Frontal cortex (tissue), 3 donors: ENCODE measurements at regions not wholly inside any gene's neighbourhood (a gene's known extent, or its start where the extent isn't known, plus 50 kb on each side); places are given as distances from the start of the nearest gene placed in this dataset.
"Not testable (repeated sequence)": the region's sequence is repeated elsewhere in the genome, so short reads cannot be mapped to it uniquely, and the experiment has no call there.

ENCODE experiments used
- DNase-seq, 2 donors: peaks; one replicate each; pipeline ENCODE4 v3.0.0; 2012; ENCODE audit warnings: low spot score in 2 of 2
- FAIRE-seq: peaks from 2 replicates; lab custom pipeline; 2012; peaks lifted over from hg19 to GRCh38; lab: Jason Lieb, UNC
- donor health status: control.
- donor health status: control.
- donor health status: control.

DNA sequence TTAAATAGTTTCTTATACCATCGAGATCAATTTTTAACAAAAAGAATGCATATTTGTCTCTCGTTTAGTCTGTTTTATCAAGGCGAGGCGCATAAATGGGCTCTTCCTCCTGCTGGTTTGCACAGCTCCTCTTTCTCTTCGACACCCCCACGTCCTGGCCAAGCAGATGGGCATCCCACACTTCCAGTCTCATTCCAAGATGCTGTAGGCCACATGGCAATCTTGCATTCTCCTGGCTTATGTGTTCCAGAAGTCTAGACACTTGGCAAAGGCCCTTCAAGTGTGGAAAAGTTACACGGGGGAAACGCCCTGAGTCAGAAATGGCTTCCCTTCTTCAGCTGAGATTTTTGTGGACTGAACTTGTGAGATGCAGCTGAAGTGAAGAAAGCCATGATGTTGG lies 447.1 kb downstream of the QKI start:
- DNase-seq (no peak), FAIRE-seq (no peak)

DNA sequence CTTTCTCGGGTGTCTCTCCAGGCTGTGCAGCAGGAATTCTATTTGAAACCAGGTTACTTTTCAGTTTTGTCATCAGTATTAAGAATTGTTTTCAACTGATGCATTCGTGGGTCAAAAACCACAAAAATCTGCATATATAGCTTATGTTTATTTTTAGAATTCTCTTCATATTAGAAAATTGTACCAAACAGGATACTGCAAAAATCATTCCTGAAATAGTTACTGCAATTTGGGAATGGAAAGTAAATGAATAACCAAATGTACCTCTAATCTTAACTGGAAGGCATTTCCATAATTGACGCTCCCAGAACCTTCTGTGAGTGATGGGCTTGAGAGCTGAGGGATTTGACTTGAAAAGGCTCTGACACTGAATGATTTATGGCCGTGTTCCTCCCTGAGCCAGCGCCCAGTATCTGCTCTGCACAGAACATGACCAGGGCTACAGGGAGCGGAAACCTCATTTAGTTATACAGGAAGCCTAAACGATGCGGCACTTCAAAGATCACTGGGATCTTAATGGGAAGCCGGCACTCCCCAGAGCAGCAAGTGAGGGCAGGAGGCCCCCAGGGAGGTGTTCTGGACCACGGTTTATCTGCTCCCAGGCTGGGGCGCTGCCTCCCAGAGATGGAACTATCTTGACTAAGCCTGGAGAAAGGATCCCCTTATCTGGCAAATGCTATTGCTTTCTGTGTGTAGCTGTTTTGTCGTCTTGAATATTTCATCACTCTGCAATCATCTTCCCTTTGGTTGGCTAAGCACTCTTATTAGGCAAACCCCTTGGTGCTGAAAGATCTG lies 446.0 kb downstream of the QKI start:
- DNase-seq (no peak), FAIRE-seq (no peak)

GRCh38 chr6:163858870-163859269 lies 444.4 kb downstream of the QKI start:
- not testable (repeated sequence) for DNase-seq, FAIRE-seq

DNA sequence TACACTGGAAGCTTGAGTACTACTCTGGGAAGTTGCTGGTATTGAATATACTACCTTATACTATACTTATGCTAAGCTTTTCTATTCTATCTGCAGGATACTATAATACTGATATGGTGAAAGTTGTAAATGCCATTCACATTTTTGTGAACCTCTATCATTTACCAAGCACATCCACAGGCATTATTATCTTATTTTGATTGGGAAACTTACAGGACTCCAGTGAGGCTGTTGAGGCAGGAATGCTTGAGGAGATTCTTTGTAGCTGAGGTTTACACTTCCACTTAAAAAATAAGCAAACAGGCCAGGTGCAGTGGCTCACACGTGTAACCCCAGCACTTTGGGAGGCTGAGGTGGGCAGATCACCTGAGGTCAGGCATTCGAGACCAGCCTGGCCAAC lies 442.9 kb downstream of the QKI start:
- FAIRE-seq (no peak), DNase-seq (no peak)

DNA sequence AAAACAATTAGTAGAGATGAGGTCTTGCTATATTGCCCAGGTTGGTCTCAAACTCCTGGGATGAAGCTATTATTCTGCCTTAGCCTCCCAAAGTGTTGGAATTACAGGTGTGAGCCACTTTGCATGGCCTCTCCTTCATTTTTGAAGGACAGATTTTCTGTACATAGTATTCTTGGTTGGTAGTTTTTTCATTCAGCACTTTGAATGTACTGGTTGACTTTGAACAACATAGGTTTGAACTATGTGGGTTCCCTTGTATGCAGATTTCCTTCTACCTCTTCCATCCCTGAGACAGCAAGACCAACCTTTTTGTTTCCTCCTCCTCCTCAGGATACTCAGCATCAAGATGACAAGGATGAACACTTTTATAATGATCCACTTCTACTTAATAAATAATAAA lies 436.4 kb downstream of the QKI start:
- DNase-seq (no peak), FAIRE-seq (no peak)

GRCh38 chr6:163844761-163845160 lies 430.2 kb downstream of the QKI start:
- FAIRE-seq: no peak
- no peak for DNase-seq

DNA sequence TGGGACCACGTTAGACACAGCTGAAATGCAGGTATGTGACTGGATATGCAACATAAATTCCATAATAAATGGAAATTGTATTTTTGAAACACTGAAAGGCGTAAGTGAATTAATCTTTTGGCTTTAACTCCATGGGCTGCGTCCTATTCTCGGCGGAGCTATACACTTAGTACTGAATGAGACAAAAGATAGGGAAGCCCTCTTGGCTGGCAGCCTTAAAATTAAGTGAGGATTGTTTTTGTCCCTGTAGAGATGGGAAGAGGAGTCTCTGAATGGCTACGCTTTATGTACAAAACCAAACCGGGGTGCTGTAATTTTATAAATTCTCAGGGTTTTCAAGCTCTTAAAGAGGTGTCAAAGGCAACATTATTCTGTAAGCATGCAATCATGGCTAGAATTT lies 429.8 kb downstream of the QKI start:
- no peak for FAIRE-seq

GRCh38 chr6:163843218-163843617 lies 428.7 kb downstream of the QKI start:
- FAIRE-seq (no peak), DNase-seq (no peak)

More for the DNA sequence above, 429.8 kb downstream of the QKI start:
- DNase-seq: no peak

GRCh38 chr6:163842467-163842866 lies 427.9 kb downstream of the QKI start:
- no peak for DNase-seq
- no peak for FAIRE-seq

- DNase-seq: no peak
- FAIRE-seq: no peak
Measured at GRCh38 chr6:163841733-163842132, 427.2 kb downstream of the QKI start.

GRCh38 chr6:163841326-163841725 lies 426.8 kb downstream of the QKI start:
- no peak for DNase-seq
- FAIRE-seq: no peak

DNA sequence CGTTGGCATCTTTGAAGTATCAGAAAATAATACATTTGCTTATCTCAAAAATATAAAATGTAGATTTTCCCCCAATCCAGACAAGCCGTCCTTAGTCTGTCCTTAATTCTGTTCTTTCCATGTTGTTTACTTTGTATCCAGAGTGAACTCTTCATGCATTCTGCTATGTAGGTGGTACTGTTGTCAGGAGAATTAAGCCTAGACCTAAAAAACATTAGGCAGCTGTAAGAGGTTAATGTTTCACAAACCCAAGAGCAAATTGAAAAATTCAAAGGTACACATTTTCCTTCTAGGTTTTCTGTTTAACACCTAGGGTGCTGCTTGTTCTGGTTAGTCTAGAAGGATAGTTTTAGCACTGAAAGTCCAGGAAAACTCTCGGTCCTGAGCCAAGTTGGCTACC lies 426.4 kb downstream of the QKI start:
- DNase-seq (no peak), FAIRE-seq (no peak)

DNA sequence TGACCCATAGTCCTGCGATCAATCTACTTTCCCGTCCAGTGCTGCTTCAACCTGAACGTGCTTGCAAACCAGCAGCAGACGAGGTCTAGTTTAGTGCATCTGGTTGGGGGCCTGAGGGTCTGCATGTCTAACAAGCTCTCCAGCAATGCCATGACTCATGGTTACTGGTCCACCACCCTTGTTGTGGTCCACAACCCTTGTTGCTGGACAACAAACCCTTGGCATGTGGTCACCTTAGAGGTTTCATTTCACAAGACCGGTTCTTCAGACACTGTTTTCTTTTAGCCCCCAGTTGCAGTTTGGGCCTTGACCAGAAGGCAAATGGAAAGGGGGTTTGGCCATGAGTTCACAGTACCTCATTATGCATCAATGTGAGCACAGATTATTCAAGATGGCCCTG lies 424.8 kb downstream of the QKI start:
- no peak for DNase-seq
- FAIRE-seq: no peak

- no peak for FAIRE-seq
- no peak for DNase-seq
Measured at GRCh38 chr6:163837691-163838431, 423.3 kb downstream of the QKI start.

- DNase-seq (peak in 1 of 2 donors; percentile 43), FAIRE-seq (no peak)
Measured at GRCh38 chr6:163836876-163837690, 422.6 kb downstream of the QKI start.

GRCh38 chr6:163835439-163836171 lies 421.1 kb downstream of the QKI start:
- DNase-seq (no peak), FAIRE-seq (no peak)

GRCh38 chr6:163834226-163834970 lies 419.9 kb downstream of the QKI start:
- DNase-seq: no peak
- FAIRE-seq: no peak

GRCh38 chr6:163831736-163832135 lies 417.2 kb downstream of the QKI start:
- no peak for DNase-seq

DNA sequence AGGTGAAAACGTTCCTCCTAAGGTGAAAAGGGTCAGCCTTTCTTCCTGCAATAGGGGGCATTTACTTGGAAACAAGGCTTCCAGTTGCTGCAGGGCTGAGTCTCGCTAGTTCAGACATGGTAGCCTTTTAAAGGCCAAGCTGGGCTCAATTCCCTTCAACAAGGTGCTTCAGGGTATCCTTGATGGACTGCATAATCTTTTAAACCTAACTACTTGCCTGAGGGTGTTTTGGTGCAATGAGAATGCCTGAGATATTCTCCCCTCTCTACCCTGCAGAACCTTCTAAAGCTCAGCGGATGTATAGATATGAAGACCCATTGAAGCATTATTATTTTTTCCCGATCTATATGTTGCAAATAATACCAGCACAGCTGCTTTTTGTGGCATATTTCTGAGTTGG lies 416.1 kb downstream of the QKI start:
- no peak for FAIRE-seq
- no peak for DNase-seq

More at GRCh38 chr6:163831736-163832135, 417.2 kb downstream of the QKI start:
- FAIRE-seq: no peak
